OCI-M2 (cell line): ENCODE measurements at regions not wholly inside any gene's neighbourhood (a gene's known extent, or its start where the extent isn't known, plus 50 kb on each side); places are given as distances from the start of the nearest gene placed in this dataset.
"Not testable (repeated sequence)": the region's sequence is repeated elsewhere in the genome, so short reads cannot be mapped to it uniquely, and the experiment has no call there.

Experiments
- DNase-seq: peaks from one replicate; lab custom pipeline; 2025; ENCODE audit not compliant: unreplicated experiment; lab: John Stamatoyannopoulos, UW

DNA sequence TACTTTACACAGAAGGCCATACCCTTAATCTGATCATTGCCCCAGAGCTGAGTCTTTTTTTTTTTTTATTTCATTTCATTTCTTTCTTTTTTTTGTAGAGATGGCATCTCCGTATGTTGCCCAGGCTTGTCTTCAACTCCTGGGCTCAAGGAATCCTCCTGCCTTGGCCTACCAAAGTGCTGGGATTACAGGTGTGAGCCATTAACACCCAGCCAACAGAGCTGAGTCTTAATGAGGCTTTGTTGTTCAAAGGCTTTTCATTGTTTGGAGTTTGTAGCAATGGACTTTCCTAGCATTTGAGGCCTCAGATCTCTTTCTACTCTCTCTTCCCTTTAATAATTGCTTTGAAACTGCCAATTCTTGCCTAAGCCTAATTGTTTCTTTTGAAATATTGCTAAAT lies 176.5 kb upstream of the FBN2 start:
- DNase-seq = no peak

DNA sequence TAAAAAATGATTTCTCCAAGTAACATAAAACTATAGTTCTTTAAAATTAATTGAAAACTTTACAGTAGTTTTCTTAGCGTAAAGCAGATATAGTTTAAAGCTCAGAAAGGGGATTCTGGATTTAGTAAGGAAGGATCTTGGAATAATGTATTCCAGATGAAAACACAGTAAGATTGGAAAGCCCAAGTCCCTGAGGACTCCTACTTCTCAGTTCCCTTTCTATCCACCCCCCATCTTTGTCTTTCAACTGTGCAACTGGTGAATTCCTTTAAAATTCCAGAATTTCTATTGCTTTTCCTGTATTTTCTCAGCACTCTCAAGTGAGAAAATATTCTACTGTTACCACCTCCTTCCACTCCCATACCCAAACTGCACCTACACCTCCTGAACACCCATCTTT lies 184.5 kb upstream of the FBN2 start:
- no peak for DNase-seq

DNA sequence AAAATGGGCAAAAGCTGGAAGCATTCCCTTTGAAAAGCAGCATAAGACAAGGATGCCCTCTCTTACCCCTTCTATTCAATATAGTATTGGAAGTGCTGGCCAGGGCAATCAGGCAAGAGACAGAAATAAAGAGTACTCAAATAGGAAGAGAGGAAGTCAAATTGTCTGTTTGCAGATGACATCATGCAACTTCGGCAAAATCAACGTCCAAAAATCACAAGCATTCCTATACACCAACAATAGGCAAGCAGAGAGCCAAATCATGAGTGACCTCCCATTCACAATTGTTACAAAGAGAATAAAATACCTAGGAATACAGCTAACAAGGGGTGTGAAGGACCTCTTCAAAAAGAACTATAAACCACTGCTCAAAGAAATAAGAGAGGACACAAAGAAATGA lies 192.0 kb upstream of the FBN2 start:
- not testable (repeated sequence) for DNase-seq

DNA sequence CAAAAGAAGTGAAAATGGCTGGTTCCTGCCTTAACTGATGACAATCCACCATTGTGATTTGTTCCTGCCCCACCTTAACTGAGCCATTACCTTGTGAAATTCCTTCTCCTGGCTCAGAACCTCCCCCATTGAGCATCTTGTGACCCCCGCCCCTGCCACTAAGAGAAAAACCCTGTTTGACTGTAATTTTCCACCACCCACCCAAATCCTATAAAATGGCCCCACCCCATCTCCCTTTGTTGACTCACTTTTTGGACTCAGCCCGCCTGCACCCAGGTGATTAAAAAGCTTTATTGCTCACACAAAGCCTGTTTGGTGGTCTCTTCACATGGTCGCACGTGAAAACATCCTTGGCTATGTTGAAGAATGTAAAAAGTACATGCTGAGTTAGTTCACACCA lies 197.6 kb upstream of the FBN2 start:
- not testable (repeated sequence) for DNase-seq

DNA sequence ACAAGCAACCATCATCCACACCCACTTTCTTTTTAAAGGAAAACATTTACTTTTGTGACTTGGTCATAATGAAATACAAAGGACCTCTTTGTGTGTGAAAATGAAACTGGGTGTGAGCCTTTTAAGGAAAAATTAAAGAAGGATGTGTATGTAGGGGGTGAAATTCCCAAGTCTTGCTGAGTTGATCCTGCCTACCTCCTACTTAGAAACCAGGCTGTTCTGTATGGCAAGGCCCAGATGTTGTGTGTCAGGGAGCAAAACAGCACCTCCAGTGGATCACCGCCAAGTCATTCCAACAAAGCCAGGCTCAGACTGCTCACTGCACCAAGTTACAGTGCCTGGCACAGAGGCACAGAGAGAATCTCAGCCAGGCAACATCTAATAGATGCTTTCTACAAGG lies 198.5 kb upstream of the FBN2 start:
- DNase-seq = no peak

DNA sequence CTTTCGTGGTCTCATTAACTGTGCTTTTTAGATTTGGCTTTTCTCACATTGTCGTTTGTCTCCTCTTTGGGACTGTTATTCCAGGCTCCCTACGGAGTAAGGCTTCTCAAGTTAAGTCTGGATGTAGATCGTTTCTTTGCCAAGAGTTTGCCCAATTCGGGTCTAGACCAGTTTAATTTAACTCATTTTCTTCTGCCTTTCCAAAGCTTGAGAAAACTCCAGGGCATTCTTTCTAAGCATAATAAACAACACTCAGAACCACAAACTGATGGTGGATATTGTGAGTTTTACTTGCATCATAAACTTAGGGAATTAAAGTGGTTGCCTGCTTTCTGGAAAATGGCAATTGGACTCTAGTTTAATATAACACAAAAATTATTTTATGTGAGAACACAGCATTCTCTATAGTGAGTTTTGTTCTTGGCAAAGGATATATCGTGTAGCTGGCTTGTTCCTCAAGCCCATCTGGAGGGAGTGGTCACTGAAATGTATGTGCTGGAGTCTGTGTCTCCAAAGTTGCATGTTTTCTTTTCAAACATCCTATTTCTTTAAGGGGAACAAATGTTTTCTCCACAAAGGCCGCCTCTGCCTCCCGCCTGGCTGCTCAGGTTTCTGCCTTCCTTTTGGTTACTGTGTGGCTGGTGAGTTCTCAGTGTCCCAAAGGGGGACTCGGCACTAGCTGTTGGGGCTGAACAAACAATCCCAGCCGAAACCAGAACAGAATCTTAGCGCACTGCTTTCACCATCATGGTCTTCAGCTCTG lies 211.3 kb upstream of the FBN2 start:
- no peak for DNase-seq

DNA sequence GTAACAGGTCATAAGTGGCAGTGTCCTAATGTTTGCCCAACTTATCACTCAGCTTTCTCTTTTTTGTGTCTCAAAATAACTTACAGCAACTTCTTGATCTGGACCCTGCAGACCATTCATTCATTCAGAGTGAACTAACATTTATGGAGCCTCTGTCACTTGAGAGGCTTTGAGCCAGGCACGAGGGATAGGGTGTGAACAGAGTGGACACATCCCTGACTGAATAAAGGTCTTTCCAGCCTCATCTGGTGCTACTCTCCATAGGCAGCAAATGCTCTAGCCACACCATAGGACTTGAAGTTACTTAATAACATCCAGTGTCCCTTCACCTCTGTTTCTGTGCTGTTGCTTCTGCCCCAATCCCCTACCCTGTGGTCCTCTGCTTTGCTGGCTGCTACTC lies 212.1 kb upstream of the FBN2 start:
- DNase-seq = no peak

DNA sequence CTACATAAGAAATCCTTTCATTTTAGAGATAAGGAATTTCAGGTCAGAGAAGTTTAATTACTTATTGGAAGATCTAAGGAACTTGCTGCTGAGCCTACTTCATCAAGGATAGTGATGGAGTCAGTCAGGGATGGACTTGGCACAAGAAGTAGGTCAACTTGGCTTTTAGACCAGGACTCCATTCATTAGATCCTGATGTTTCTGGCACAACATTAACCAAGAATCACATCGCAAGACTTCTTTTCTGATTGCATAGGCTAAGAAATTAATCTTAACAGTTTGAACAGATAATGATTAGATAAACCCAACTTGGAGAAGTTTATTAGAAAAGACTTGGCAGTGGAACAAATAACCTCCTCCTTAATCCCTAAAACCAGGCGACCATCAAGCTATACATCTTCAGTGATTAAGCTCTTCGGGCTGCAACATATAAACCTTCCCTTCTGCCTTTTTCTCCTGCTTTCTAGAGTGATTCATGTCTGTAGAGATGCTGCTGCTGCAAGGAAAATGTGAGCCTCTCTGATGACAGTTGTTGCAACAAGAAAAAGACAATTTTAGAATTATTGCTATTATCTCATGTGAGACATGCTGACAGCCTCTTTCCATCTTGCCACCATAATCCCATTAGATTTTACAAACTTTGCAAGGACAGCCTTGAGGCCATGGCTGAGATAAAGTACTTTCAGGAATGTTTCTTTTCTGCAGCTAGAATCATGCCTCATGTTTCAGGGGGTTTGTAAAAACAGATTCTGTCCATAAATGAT lies 207.9 kb upstream of the SLC27A6 start:
- no peak for DNase-seq

DNA sequence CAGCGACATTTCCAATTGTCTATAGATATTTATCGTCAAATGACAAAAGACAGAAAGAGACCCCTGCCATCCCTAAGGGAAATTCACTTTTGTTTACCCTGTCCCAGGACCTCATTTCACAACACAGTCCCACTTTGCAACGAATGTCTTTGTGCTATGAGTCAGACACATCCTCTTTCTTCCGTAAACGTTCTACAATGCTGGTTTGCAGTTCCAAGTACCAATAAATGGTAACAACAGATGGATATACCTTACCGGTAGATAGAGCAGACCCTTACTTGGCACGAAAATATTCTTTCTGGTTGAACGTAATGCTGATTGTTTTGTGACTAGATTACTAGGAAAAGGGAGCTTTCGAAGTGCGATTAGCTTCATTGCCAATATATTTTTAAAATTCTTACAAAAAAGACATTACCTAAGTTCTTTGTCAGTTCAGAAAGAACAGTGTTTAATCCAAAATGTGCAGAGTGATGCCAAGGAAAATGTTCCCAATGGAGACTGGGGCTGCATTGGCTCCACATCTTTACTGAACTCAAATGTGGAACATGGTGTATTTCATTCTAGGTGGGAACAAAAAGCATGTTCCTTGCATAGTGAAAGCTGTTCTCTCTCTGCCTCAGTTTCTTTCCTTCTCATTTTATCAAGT lies 202.5 kb upstream of the SLC27A6 start:
- no peak for DNase-seq

DNA sequence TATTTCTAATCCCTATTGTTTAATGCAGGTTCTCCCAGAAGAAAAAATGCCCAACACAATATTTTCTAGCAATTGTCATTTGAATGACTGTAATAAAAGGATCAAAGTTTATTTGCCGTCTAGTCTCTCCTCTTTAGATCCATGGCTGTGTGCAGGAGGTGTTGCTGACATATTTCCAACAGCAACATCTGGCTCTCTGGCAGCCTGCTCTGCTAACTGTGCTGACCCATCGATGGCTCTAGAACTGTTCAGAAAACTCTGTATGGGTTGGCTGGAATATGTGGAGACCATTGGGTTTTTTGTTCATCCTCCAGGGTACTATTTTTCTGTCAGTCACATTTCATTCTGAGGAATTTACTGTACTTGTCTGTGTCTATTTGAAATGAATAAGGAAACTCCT lies 202.0 kb upstream of the SLC27A6 start:
- no peak for DNase-seq

DNA sequence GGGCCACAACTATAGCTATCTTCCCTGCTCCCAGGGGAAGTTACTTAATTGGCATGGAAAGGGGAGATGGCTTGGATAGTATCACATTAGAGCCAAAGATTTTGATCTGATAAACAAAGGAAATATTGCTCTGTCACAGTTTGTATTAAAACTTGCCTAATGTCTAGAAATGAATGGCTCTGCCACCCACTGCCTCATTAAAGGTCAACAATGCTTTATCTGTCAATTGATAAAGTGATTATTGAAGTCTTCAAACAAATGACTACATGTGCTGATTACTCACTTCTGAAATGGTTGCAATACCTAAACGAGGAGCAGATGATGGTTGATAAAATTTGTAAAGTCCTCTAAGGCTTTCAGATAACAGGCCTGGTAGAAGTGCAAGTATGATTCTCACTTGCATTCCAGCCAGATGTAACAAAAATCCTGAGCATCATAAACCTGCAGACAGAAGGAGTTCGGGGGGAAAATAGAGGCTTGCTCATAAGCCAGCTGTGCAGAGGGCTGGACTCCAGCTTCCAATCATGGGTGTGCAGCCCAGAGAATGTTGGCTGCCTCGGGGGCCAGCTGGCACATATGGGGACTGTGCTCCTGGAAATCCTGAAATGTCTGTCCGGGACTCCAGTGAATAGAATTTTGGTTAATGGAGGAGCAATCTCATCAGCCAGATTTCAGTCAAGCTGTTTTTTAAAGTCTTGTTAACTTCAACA lies 200.5 kb upstream of the SLC27A6 start:
- no peak for DNase-seq

DNA sequence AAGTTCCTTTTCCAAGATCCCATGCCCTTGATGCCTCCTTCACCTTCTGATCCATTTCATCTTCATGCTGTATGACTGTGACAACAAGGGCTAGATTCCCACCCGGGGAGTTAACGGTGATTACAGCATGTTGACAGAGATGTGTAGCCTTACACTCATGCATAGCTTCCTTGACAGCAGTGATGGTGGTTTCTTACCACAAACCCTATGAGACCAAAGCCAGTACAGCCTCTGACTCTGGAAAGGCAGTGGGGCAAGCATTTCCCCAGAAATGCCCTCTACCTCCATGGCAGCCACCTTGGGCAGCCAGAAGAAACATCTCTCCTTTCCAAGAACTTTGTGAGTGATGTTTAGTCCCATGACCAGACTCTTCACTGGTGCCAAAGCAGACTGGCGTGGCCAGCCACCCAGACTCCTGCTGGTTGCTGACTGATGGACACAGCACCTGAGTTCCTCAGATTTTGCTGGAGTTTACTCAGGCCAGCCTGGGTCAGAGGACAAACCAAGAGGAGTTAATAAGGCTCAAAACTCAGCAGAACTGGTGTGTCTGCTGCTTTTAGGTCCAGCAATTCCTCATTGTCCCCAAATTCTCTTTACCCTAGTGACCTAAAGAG lies 199.7 kb upstream of the SLC27A6 start:
- no peak for DNase-seq

DNA sequence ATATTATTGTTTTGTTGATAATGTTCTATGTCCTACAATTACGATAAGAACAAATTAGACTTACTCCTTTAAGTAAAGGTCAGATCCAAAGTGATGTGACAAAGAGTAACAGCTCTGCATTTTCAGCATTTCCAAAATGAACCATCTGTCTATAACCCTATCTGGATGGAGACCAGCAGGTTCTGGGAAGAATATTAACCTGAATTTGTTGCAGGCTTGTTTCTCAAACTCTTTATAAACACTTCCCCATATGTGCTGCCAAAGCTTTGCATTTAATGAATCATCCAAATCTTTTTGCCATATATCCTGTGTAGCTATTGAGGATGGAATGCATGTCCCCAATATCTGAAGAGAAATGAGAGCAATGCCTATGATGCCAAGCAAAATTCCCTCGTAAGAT lies 198.9 kb upstream of the SLC27A6 start:
- no peak for DNase-seq

DNA sequence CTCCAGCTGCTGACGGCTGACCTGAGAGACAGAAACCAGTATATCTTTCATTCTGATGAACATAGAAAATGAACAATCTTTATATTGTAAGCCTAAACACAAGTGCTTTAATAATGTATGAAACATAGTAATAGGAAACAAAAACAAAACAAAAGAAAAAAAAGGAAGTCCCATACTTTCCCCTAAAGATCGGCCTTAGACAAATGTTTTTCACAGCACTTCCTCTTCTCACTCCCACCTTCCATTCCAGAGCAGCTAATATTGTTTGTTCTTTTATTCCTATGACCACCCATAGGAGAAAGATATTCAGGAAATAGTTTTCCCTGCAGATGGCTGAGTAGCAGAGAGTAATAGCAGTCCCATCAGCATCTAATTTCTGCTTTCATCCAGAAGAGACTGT lies 194.4 kb upstream of the SLC27A6 start:
- no peak for DNase-seq

DNA sequence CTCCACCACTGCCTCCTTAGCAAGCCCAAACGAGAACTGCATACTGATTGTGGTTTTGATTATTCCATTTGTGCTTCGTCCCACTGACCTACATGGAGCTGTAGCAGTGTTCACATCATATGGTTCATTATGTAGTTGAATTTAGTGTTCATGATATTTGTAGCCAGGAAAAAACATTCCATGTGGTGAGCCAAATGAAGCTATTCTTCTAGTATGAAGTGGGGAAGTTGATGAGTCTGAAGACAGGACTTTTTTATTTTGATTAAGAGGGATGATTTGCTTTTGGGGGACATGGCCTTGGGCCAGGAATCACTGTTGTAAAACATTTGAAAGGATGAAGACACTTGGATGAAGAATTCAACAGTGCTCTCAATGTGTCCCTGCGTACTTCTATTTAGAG lies 192.9 kb upstream of the SLC27A6 start:
- DNase-seq = no peak

DNA sequence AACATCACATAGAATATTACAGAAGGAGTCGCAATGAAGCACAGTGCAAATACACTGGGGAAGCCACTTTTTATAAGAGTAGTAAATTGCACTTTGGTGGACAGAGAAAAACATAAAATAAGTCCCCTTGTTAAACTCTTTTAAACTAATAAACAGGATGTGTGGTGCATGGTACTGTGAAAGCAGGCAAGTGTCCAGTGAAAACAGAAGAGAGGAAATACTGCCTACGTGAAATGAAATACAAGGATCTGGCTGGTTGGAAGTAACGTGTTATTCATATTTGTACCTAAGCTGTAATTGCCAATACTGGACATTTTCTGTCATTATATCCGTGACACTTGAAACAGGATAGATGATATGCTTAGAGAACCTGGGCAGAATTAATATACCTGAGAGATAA lies 191.9 kb upstream of the SLC27A6 start:
- DNase-seq = no peak

DNA sequence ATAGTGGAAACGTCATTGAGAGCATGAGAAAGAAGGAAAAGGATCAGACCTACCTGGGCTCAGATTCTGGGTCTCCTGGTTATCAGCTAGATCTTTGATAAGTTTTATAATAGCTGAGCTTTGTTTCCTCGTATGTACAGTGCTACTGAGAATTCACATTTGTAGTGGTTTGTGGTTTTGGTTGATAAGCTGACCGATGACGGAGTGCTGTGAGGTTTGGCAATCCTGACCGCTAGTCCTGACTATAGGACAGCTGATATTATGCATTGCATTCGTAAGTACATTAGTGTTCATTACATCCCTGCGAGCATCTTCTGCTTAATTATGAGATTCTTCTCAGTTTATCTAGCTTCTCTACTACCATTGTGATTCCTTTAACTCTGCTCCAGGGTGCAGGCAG lies 190.7 kb upstream of the SLC27A6 start:
- no peak for DNase-seq

DNA sequence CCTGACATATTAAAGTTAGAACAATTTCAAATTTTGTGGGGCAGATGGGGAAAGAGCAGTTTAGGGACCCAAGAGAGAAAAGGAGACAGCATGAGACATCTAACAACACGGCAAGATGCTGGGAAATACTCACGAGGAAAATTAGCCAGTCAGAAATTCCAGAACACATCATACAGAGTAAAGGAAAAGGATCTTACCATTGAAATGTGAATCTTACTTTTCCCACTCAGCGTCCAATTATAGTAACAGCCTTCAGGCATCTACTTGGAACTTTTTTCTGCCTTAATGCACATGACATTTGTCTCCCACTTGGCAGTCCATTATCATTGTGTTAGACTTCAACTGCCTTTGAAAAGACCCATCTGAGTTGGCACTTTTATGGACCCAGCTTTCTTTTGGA lies 189.7 kb upstream of the SLC27A6 start:
- no peak for DNase-seq

DNA sequence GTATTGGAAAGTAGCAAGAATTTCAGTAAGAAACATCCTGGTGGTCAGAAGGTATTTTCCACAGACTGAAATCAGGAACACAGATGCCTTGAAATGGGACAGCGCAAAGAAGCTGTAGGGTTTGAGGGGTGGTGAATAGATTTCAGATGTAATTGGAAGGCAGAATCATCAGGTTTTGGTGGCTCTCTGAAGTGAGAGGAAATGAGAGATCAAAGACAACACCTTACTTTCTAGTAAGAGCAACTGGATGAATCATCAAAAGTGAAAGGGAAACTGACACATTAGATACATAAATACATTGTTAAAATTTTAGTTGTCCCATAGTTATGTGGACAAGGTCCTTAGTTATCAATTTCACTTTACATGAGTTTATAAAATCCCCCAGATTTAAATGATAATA lies 188.2 kb upstream of the SLC27A6 start:
- no peak for DNase-seq

DNA sequence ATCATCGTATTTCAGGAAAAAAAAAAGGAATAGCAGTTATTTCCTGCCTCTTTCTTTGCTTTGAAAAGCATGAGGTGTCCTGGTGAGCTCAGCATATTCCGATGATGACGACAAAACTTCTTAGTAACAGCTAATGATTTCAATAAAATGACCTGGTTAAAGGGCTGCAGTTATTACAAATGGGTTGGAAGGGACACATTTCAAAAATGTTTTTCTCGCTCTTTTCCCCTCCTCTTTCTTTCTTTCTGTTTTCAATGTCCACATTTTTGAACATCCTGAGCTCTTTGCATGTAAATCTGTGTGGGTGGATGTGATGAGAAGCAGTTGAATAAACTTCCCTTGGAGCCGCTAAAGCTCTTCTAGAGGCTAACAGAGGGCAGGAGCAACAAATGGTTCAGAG lies 186.8 kb upstream of the SLC27A6 start:
- no peak for DNase-seq

DNA sequence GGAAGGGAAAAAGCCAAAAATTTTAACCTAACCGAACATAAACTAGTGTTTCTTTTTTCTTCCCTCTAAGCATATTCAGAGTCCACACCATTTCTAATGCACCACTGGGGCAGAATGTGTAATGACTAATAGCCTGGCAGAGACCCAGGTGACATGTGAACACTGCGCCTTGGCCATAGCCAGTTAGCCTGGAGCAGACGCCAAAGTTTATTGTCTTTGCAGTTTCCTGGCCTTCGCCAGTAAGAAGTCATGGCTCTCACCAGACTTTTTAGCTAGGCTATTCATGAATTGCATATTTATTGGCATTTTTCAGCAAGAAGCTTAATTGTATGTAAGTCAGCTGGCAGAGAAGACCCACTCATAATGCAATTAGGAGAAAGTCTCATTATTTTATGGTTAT lies 182.8 kb upstream of the SLC27A6 start:
- no peak for DNase-seq
